GM12891 (cell line): ENCODE measurements at regions not wholly inside any gene's neighbourhood (a gene's known extent, or its start where the extent isn't known, plus 50 kb on each side); places are given as distances from the start of the nearest gene placed in this dataset.
A peak's percentile ranks its signal among the peaks of the same experiment; 100 is the strongest.

Source experiments
- POLR2A ChIP-seq: IDR thresholded peaks from 2 replicates; pipeline ENCODE4 v1.6.1; 2011; ENCODE audit warnings: low read depth, low read length, control low read depth
- POLR2AphosphoS5 ChIP-seq: IDR thresholded peaks from 2 replicates; pipeline ENCODE4 v1.6.1; 2011; ENCODE audit warnings: low read depth, low read length, control low read depth
- SPI1 ChIP-seq: IDR thresholded peaks from 2 replicates; pipeline ENCODE4 v1.6.1; 2011; ENCODE audit warnings: low read depth, low read length, control low read depth
- TAF1 ChIP-seq: IDR thresholded peaks from 2 replicates; pipeline ENCODE4 v1.6.1; 2011; ENCODE audit warnings: low read depth, low read length, control low read depth

DNA sequence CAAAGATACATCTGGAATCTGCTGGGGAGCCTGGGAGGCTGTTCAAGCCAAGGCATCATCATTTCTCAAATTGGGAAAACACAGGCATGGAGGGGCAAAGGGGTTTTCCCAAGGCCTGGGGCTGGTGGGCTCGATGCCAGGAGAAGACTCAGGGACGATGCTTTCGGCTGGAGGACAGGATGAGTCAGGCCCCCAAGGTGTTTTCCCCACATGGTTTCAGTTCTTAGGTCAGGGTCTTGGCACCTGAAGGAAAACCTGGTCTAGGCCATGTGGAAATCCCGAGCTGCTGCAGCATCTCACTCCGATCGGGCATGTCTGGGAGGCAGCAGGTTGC is 348.1 kb downstream of the CDC5L start:
- TF ChIP-seq SPI1 (0 out of 2 replicates have a peak, but pooled peaks have one; percentile 16), POLR2AphosphoS5 (no peak), POLR2A (no peak), TAF1 (no peak)
